ENCODE measurements at regions not wholly inside any gene's neighbourhood (a gene's known extent, or its start where the extent isn't known, plus 50 kb on each side); places are given as distances from the start of the nearest gene placed in this dataset.

DNA sequence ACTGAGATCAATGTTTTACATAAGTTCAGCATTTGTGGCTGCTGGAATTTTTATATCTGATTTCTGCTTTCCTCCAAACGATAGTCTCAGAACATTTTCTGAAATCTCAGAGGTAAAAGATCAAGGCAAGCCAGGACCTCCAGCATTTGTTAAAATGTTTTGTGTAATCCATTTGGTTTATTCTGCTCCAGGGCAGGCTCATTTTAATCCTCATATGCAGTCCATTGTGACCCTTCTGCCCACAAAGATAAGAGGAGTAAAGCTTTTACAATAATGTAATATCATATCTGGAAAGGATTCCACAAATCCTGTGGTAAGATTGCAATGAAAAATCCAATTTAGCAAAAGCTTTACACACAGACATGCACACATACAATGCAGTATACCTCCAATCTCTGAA, 55.3 kb upstream of the KCNH5 start:
- no peak overlapping the region for H2AFZ ChIP-seq (ENCODE audit: low read depth, low read length)
- H3K4me1 ChIP-seq (ENCODE audit: insufficient read depth, low read length), result no peaks in the 10 kb centered on the region
- no peak overlapping the region for H3K4me3 Mint-ChIP-seq (ENCODE audit: unreplicated experiment)
- no peaks in the 10 kb centered on the region for H3K9me3 ChIP-seq (ENCODE audit: insufficient read depth, low read depth, low read length)
- H3K27ac ChIP-seq (ENCODE audit: low read depth, low read length), result no peak overlapping the region
- no peaks in the 10 kb centered on the region for H4K20me1 ChIP-seq (ENCODE audit: insufficient read depth, low read length)
- H3K27me3 ChIP-seq (ENCODE audit: insufficient read depth, low read length), result no peaks in the 10 kb centered on the region
- no peaks in the 10 kb centered on the region for H3K9me3 Mint-ChIP-seq (ENCODE audit: unreplicated experiment)
- no peaks in the 10 kb centered on the region for H3K36me3 ChIP-seq (ENCODE audit: insufficient read depth, low read length)
- H3K4me2 ChIP-seq (ENCODE audit: low read length), result no peak overlapping the region
- peaks cover 2% of the 10 kb centered on the region for H3K27me3 Mint-ChIP-seq (ENCODE audit: low read depth, unreplicated experiment)
- H3K79me2 ChIP-seq (ENCODE audit: insufficient read depth, low read length), result no peaks in the 10 kb centered on the region
- no peak overlapping the region for H3K27ac Mint-ChIP-seq (ENCODE audit: unreplicated experiment)
- DNase-seq (ENCODE audit: low read depth) (no peak), FAIRE-seq (no peak)
- TF ChIP-seq, protein P1, sequence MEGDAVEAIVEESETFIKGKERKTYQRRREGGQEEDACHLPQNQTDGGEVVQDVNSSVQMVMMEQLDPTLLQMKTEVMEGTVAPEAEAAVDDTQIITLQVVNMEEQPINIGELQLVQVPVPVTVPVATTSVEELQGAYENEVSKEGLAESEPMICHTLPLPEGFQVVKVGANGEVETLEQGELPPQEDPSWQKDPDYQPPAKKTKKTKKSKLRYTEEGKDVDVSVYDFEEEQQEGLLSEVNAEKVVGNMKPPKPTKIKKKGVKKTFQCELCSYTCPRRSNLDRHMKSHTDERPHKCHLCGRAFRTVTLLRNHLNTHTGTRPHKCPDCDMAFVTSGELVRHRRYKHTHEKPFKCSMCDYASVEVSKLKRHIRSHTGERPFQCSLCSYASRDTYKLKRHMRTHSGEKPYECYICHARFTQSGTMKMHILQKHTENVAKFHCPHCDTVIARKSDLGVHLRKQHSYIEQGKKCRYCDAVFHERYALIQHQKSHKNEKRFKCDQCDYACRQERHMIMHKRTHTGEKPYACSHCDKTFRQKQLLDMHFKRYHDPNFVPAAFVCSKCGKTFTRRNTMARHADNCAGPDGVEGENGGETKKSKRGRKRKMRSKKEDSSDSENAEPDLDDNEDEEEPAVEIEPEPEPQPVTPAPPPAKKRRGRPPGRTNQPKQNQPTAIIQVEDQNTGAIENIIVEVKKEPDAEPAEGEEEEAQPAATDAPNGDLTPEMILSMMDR (IDR thresholded peaks at IDR 0.05; ENCODE audit: insufficient read depth, low read depth, low read length), result no peak
- TF ChIP-seq EZH2 (IDR thresholded peaks at IDR 0.05; ENCODE audit: insufficient read depth, low read length), result no peak
- H3K4me3 ChIP-seq (ENCODE audit: insufficient read depth, low read depth, low read length), result no peak overlapping the region
- no peak overlapping the region for H3K9ac ChIP-seq (ENCODE audit: low read length)
- H3K36me3 Mint-ChIP-seq (ENCODE audit: low read depth, unreplicated experiment), result no peaks in the 10 kb centered on the region
- no peaks in the 10 kb centered on the region for H3K4me1 Mint-ChIP-seq (ENCODE audit: low read depth, unreplicated experiment)

DNA sequence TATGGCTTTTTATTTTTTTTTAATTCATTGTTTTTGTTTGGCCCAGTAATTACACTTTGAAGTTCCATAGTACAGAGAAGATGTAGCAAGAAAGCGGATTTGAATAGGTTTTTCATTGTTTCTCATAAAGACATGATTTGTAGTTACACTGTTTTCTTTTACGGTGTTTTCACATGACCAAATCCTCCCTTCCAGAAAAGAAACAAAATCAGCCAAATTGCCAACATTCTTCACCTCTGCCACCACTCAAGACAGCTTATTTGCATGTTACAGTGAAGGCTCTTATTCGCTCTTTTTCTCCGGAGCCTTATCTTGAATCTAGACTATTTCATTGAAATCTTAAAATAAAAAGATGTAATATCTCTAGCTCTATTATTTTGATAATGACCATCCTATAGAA, 50.9 kb upstream of the KCNH5 start:
- Histone ChIP-seq H3K27me3 (ENCODE audit: insufficient read depth, low read length) (no peaks in the 10 kb centered on the region), H3K4me2 (ENCODE audit: low read length) (no peak overlapping the region), H4K20me1 (ENCODE audit: insufficient read depth, low read length) (no peaks in the 10 kb centered on the region), H3K36me3 (ENCODE audit: insufficient read depth, low read length) (no peaks in the 10 kb centered on the region), H2AFZ (ENCODE audit: low read depth, low read length) (no peak overlapping the region), H3K9ac (ENCODE audit: low read length) (no peak overlapping the region), H3K79me2 (ENCODE audit: insufficient read depth, low read length) (no peaks in the 10 kb centered on the region), H3K4me3 (ENCODE audit: insufficient read depth, low read depth, low read length) (no peak overlapping the region), H3K4me1 (ENCODE audit: insufficient read depth, low read length) (no peaks in the 10 kb centered on the region), H3K27ac (ENCODE audit: low read depth, low read length) (no peak overlapping the region), H3K9me3 (ENCODE audit: insufficient read depth, low read depth, low read length) (no peaks in the 10 kb centered on the region)
- Mint-ChIP-seq H3K4me3 (ENCODE audit: unreplicated experiment) (no peak overlapping the region), H3K4me1 (ENCODE audit: low read depth, unreplicated experiment) (no peaks in the 10 kb centered on the region), H3K27ac (ENCODE audit: unreplicated experiment) (no peak overlapping the region), H3K9me3 (ENCODE audit: unreplicated experiment) (no peaks in the 10 kb centered on the region), H3K27me3 (ENCODE audit: low read depth, unreplicated experiment) (peaks cover 2% of the 10 kb centered on the region), H3K36me3 (ENCODE audit: low read depth, unreplicated experiment) (no peaks in the 10 kb centered on the region)
- no peak for FAIRE-seq
- DNase-seq (ENCODE audit: low read depth), result no peak
- TF ChIP-seq EZH2 (IDR thresholded peaks at IDR 0.05; ENCODE audit: insufficient read depth, low read length), result no peak
- TF ChIP-seq, protein P1 (IDR thresholded peaks at IDR 0.05; ENCODE audit: insufficient read depth, low read depth, low read length), result no peak
